ENCODE measurements at regions not wholly inside any gene's neighbourhood (a gene's known extent, or its start where the extent isn't known, plus 50 kb on each side); places are given as distances from the start of the nearest gene placed in this dataset.

DNA sequence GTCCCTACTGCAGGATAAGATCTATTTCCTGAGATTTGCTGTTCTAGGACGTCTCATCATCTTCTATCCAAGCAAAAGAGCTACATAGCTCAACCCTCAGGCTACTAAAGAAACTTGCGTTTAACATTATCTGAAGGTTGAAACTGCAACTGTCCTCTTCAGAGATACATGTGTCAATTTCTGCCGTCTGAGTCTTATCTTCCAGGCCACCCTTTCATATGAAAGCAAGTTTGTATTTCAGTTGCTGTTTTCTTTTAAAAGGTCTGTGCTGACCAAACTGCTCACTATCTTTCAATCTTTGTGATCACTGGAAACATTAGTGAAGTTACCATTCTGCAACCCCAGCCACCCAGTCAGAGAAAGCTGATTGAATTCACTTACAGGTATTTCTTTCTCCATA lies 108.6 kb upstream of the RAB3GAP2 start:
- no peaks in the 10 kb centered on the region for H4K20me1 ChIP-seq (ENCODE audit: insufficient read depth, low read depth, low read length)
- H3K36me3 ChIP-seq (ENCODE audit: insufficient read depth, low read length): no peaks in the 10 kb centered on the region
- no peaks in the 10 kb centered on the region for H3K27me3 ChIP-seq (ENCODE audit: low read length)
- H3K9ac ChIP-seq (ENCODE audit: low read length): no peak overlapping the region
- DNase-seq: no peak
- H3K79me2 ChIP-seq (ENCODE audit: low read length): no peaks in the 10 kb centered on the region
- no peak overlapping the region for H3K27ac ChIP-seq (ENCODE audit: low read length)
- H3K9me2 ChIP-seq (replicated peaks; ENCODE audit: insufficient read depth, low read length): no peaks in the 10 kb centered on the region
- no peak overlapping the region for H3K4me2 ChIP-seq (ENCODE audit: low read depth, low read length, poor library complexity, severe bottlenecking)
- no peak overlapping the region for H2AFZ ChIP-seq (ENCODE audit: low read length)
- H3K4me3 ChIP-seq (ENCODE audit: low read length): no peak overlapping the region
- no peaks in the 10 kb centered on the region for H3K4me1 ChIP-seq (ENCODE audit: low read length)
- H3K9me3 ChIP-seq (ENCODE audit: low read length): no peaks in the 10 kb centered on the region

- no peaks in the 10 kb centered on the region for H3K27me3 ChIP-seq (ENCODE audit: low read length)
- no peaks in the 10 kb centered on the region for H3K36me3 ChIP-seq (ENCODE audit: insufficient read depth, low read length)
- no peaks in the 10 kb centered on the region for H3K4me1 ChIP-seq (ENCODE audit: low read length)
- no peaks in the 10 kb centered on the region for H3K9me3 ChIP-seq (ENCODE audit: low read length)
- no peak for DNase-seq
- no peaks in the 10 kb centered on the region for H4K20me1 ChIP-seq (ENCODE audit: insufficient read depth, low read depth, low read length)
- H3K27ac ChIP-seq (ENCODE audit: low read length): no peak overlapping the region
- no peak overlapping the region for H3K4me2 ChIP-seq (ENCODE audit: low read depth, low read length, poor library complexity, severe bottlenecking)
- H3K9ac ChIP-seq (ENCODE audit: low read length): no peak overlapping the region
- H3K4me3 ChIP-seq (ENCODE audit: low read length): no peak overlapping the region
- no peak overlapping the region for H2AFZ ChIP-seq (ENCODE audit: low read length)
- H3K79me2 ChIP-seq (ENCODE audit: low read length): no peaks in the 10 kb centered on the region
- H3K9me2 ChIP-seq (replicated peaks; ENCODE audit: insufficient read depth, low read length): no peaks in the 10 kb centered on the region
Observed at GRCh38 chr1:220378571-220379302, 106.5 kb upstream of the RAB3GAP2 start.

DNA sequence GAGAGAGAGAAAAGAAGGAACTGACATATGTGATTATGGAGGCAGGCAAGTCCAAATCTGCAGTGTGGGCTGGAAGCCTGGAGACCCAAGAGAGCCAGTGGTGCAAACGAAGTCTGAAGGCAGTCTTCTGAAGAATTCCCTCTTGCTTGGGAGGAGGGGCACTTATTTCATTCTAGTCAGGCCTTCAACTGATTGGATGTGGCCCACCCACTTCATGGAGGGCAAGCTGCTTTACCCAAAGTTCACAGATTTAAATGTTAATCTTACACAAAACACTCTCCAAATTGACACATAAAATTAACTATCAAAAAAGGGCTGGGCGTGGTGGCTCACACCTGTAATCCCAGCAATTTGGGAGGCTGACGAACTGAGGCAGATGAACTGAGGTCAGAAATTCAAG lies 103.5 kb upstream of the RAB3GAP2 start:
- H3K36me3 ChIP-seq (ENCODE audit: insufficient read depth, low read length): no peaks in the 10 kb centered on the region
- no peak overlapping the region for H2AFZ ChIP-seq (ENCODE audit: low read length)
- no peak for DNase-seq
- H3K9me3 ChIP-seq (ENCODE audit: low read length): no peaks in the 10 kb centered on the region
- H3K4me2 ChIP-seq (ENCODE audit: low read depth, low read length, poor library complexity, severe bottlenecking): no peak overlapping the region
- H3K27me3 ChIP-seq (ENCODE audit: low read length): no peaks in the 10 kb centered on the region
- H3K27ac ChIP-seq (ENCODE audit: low read length): no peak overlapping the region
- H3K4me3 ChIP-seq (ENCODE audit: low read length): no peak overlapping the region
- no peaks in the 10 kb centered on the region for H4K20me1 ChIP-seq (ENCODE audit: insufficient read depth, low read depth, low read length)
- H3K9ac ChIP-seq (ENCODE audit: low read length): no peak overlapping the region
- no peaks in the 10 kb centered on the region for H3K4me1 ChIP-seq (ENCODE audit: low read length)
- no peaks in the 10 kb centered on the region for H3K9me2 ChIP-seq (replicated peaks; ENCODE audit: insufficient read depth, low read length)
- no peaks in the 10 kb centered on the region for H3K79me2 ChIP-seq (ENCODE audit: low read length)

DNA sequence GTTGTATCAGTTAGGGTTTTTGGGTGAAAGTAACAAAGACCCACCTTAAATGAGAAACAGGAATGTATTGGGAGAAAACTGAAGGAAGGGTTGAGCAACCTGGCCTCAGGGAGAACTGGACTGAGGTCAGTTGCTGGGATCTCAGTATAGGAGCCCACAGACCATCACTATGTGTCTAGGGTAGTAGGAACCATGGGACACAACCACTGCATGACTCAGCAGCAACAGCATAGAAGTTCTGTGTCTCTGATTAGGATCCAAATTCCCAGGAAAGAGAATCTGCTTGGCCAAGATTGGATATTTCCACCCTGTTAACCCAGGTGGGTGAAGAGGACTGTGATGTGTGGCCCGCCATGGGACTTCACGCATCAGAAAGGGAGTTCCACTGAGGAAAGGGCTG lies 102.2 kb upstream of the RAB3GAP2 start:
- Histone ChIP-seq H3K27ac (ENCODE audit: low read length) (no peak overlapping the region), H2AFZ (ENCODE audit: low read length) (no peak overlapping the region), H3K9me2 (replicated peaks; ENCODE audit: insufficient read depth, low read length) (no peaks in the 10 kb centered on the region), H3K27me3 (ENCODE audit: low read length) (no peaks in the 10 kb centered on the region), H3K36me3 (ENCODE audit: insufficient read depth, low read length) (no peaks in the 10 kb centered on the region), H3K79me2 (ENCODE audit: low read length) (no peaks in the 10 kb centered on the region), H3K9me3 (ENCODE audit: low read length) (no peaks in the 10 kb centered on the region), H3K4me1 (ENCODE audit: low read length) (no peaks in the 10 kb centered on the region), H3K4me2 (ENCODE audit: low read depth, low read length, poor library complexity, severe bottlenecking) (no peak overlapping the region), H4K20me1 (ENCODE audit: insufficient read depth, low read depth, low read length) (no peaks in the 10 kb centered on the region), H3K4me3 (ENCODE audit: low read length) (no peak overlapping the region), H3K9ac (ENCODE audit: low read length) (no peak overlapping the region)
- DNase-seq: no peak

- Histone ChIP-seq H3K9ac (ENCODE audit: low read length) (no peak overlapping the region), H2AFZ (ENCODE audit: low read length) (no peak overlapping the region), H3K27ac (ENCODE audit: low read length) (no peak overlapping the region), H4K20me1 (ENCODE audit: insufficient read depth, low read depth, low read length) (no peaks in the 10 kb centered on the region), H3K79me2 (ENCODE audit: low read length) (no peaks in the 10 kb centered on the region), H3K4me3 (ENCODE audit: low read length) (no peak overlapping the region), H3K9me3 (ENCODE audit: low read length) (no peaks in the 10 kb centered on the region), H3K36me3 (ENCODE audit: insufficient read depth, low read length) (no peaks in the 10 kb centered on the region), H3K4me2 (ENCODE audit: low read depth, low read length, poor library complexity, severe bottlenecking) (no peak overlapping the region), H3K4me1 (ENCODE audit: low read length) (no peaks in the 10 kb centered on the region), H3K27me3 (ENCODE audit: low read length) (no peaks in the 10 kb centered on the region), H3K9me2 (replicated peaks; ENCODE audit: insufficient read depth, low read length) (no peaks in the 10 kb centered on the region)
- no peak for DNase-seq
Observed at GRCh38 chr1:220372451-220372850, 100.2 kb upstream of the RAB3GAP2 start.

GRCh38 chr1:220371324-220371723 lies 99.1 kb upstream of the RAB3GAP2 start:
- no peak overlapping the region for H3K4me3 ChIP-seq (ENCODE audit: low read length)
- no peak overlapping the region for H3K27ac ChIP-seq (ENCODE audit: low read length)
- H4K20me1 ChIP-seq (ENCODE audit: insufficient read depth, low read depth, low read length): no peaks in the 10 kb centered on the region
- peak; percentile 54 for DNase-seq
- H3K79me2 ChIP-seq (ENCODE audit: low read length): no peaks in the 10 kb centered on the region
- no peak overlapping the region for H3K9ac ChIP-seq (ENCODE audit: low read length)
- no peaks in the 10 kb centered on the region for H3K9me2 ChIP-seq (replicated peaks; ENCODE audit: insufficient read depth, low read length)
- no peaks in the 10 kb centered on the region for H3K9me3 ChIP-seq (ENCODE audit: low read length)
- no peak overlapping the region for H2AFZ ChIP-seq (ENCODE audit: low read length)
- H3K4me2 ChIP-seq (ENCODE audit: low read depth, low read length, poor library complexity, severe bottlenecking): no peak overlapping the region
- no peaks in the 10 kb centered on the region for H3K27me3 ChIP-seq (ENCODE audit: low read length)
- no peaks in the 10 kb centered on the region for H3K4me1 ChIP-seq (ENCODE audit: low read length)
- H3K36me3 ChIP-seq (ENCODE audit: insufficient read depth, low read length): no peaks in the 10 kb centered on the region

GRCh38 chr1:220370041-220370700 lies 97.9 kb upstream of the RAB3GAP2 start:
- Histone ChIP-seq H3K4me3 (ENCODE audit: low read length) (no peak overlapping the region), H3K36me3 (ENCODE audit: insufficient read depth, low read length) (no peaks in the 10 kb centered on the region), H2AFZ (ENCODE audit: low read length) (no peak overlapping the region), H3K9me2 (replicated peaks; ENCODE audit: insufficient read depth, low read length) (no peaks in the 10 kb centered on the region), H4K20me1 (ENCODE audit: insufficient read depth, low read depth, low read length) (no peaks in the 10 kb centered on the region), H3K9ac (ENCODE audit: low read length) (no peak overlapping the region), H3K27ac (ENCODE audit: low read length) (no peak overlapping the region), H3K4me1 (ENCODE audit: low read length) (no peaks in the 10 kb centered on the region), H3K4me2 (ENCODE audit: low read depth, low read length, poor library complexity, severe bottlenecking) (no peak overlapping the region), H3K79me2 (ENCODE audit: low read length) (no peaks in the 10 kb centered on the region), H3K27me3 (ENCODE audit: low read length) (no peaks in the 10 kb centered on the region), H3K9me3 (ENCODE audit: low read length) (no peaks in the 10 kb centered on the region)
- DNase-seq: no peak

DNA sequence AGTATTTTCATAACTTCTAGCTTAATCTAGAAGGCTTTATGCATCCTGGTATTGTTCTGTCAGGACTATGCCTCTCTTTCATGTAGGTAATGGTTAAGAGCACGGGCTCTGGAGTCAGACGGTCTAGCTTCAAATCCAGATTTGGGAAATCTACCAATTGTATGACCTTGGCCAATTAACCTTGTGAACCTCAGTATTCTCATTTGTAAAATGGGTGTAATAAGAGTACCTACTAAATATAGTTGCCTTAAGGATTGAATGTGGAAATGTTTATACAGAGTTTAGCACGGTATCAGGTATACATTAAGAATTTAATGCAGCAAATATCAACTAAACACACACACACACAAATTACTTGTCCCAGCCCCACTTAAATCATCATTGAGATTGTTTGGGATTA lies 97.3 kb upstream of the RAB3GAP2 start:
- Histone ChIP-seq H4K20me1 (ENCODE audit: insufficient read depth, low read depth, low read length) (no peaks in the 10 kb centered on the region), H2AFZ (ENCODE audit: low read length) (no peak overlapping the region), H3K4me1 (ENCODE audit: low read length) (no peaks in the 10 kb centered on the region), H3K9ac (ENCODE audit: low read length) (no peak overlapping the region), H3K27ac (ENCODE audit: low read length) (no peak overlapping the region), H3K9me2 (replicated peaks; ENCODE audit: insufficient read depth, low read length) (no peaks in the 10 kb centered on the region), H3K27me3 (ENCODE audit: low read length) (no peaks in the 10 kb centered on the region), H3K36me3 (ENCODE audit: insufficient read depth, low read length) (no peaks in the 10 kb centered on the region), H3K4me3 (ENCODE audit: low read length) (no peak overlapping the region), H3K4me2 (ENCODE audit: low read depth, low read length, poor library complexity, severe bottlenecking) (no peak overlapping the region), H3K9me3 (ENCODE audit: low read length) (no peaks in the 10 kb centered on the region), H3K79me2 (ENCODE audit: low read length) (no peaks in the 10 kb centered on the region)
- no peak for DNase-seq

All from Karpas-422 (cell line).